GM19193 (cell line): ENCODE measurements at regions not wholly inside any gene's neighbourhood (a gene's known extent, or its start where the extent isn't known, plus 50 kb on each side); places are given as distances from the start of the nearest gene placed in this dataset.

Experiments
- POLR2A ChIP-seq: IDR thresholded peaks from 4 replicates; pipeline ENCODE4 v1.6.1; 2011; ENCODE audit not compliant: insufficient read depth, insufficient read length; ENCODE audit errors: extremely low read depth

DNA sequence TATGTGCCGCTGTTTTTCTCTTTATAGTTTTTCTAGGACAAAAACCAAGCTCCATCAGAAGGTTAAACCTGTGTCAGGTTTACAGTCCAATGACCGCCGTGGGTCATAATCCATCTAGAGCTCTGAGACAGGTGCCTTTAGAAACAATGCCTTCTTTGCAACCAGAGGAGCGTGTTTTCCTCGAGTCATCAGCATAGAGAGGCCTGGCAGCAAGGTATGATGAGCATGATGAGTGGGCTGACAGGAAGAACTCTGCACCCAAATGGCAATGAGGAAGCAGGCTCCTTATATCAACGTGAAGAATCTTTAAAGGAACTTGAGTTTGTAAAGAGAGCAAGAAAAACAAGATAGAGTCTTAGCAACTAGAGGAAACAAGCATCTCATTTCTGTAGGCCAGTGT lies 60.5 kb upstream of the NUDT4 start:
- no peak for TF ChIP-seq POLR2A

DNA sequence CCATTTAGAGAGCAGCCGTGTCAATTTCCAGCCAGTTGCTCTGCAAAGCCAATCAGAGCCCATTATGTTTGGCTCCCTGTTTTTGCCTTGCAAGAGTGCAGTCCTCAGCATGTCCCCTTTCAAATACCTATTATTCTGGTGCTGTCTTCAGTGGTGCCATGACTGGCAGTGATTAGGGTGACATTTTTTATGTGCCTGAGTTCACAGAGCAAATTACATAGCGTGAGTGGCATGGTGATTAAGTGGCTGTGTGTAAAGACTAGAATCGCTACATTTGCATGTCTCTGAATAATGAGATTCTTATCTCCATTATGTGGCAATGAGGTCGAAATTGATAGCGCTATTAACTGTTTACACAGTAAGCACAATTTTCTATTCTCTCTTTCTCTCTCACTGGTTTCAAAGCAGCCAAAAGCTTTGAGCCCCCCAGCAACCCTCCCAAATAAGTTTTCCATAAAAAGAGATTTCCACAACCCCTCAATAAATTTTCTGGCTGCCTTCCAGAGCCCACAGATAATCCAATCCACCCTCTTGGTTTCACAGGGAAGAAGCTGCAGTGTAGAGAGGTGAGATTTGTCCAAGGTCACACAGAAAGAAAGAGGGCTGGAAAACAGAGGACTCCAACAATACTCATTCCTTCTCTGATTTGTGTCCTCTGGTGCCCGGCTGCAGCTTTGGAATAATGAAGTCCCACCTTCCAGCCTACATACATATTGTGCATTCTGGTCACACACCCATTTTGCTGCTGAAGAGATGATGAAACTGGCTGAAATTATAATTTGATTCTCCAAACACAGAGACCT lies 58.8 kb upstream of the NUDT4 start:
- TF ChIP-seq POLR2A = no peak

DNA sequence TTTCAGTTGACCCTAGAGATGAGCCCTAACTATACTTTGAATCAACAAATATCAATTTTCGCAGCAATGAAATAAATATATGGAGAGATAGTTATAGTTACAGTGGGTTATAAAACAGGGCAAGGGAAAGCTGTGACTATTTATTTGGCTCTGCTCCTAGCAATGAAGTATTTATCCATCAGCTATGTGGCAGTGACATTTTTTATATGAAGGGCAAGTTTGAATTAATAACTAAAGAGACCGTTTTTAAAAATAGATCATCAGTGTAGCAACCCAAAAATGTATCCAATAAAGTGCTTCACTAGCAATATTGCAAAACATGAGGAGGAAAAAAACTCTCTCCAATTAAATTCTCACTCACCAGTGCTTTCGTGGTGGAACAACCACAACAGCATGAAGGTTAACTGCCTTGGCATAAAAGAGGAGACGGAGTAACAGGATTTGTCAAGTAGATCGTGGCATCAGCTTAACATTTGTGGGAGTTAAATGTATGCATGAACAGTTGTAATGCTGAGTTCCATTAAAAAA lies 58.1 kb upstream of the NUDT4 start:
- TF ChIP-seq POLR2A = no peak

DNA sequence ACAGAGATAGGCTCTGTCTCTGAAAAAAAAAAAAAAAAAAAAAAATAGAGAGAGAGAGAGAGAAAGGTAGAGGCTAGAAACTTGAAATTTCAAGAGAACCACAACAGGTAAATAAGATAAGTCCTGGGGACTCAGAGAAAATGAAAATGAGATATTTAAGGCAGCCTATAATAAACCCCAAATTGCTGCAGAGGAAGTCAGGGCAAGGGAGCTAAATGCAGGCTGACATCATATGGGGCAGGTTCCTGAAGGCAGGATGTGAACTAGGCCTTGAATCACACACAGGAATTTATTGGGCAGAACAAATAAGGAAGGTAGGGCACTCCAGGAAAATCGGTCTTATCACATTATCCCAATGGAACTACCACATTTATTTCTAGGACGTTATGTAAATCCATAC lies 54.9 kb upstream of the NUDT4 start:
- no peak for TF ChIP-seq POLR2A

DNA sequence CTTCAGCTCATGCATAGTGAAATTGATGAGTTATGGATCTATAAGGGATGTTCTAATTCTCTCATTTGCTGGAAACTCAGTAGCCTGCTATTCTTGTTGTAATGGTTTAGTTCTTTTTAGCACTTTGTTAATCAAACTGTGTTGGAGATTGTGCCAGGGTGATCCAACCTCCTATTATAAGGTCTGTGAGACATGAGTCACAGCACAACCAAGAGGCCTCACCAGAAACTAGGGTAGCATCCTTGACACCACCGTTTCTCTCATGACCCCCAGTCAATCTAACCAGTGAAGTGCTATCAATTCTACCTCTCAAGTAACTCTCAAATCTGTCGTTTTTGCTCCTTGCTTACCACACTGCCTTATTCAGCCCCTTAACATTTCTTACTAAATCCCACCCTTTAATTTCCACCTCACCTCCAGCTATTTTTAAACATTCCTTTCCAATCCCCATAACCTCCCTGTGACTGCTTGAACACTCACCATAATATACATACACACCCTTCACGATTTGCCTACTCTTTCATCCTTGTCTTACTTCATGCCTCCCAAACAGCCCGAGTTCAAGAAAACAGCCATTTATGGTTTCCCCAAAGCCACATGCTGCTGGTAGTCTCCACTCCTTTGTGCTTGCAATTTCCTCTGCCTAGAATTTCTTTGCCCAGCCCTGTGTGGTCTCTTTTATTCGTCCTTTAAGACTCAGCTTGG lies 53.9 kb upstream of the NUDT4 start:
- TF ChIP-seq POLR2A = no peak

DNA sequence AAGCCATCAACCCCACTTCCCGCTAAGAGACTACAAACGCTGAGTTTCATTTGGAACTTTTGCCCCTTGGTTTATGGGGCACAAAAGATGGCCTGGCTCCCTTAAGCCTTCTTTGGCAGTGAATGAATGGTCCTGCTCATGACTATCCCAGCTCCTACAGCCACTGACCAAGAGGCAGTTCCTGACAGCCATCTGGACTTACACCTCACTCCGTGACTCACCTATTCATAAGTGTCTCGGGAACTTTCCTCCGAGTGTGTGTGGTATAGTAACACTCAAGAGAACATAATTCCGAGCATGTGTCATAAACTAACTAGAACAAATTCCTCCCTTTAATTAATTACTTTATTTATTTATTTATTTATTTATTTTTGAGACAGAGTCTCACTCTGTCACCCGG lies 51.9 kb upstream of the NUDT4 start:
- no peak for TF ChIP-seq POLR2A
